Kidney capillary endothelial cell (primary cell): ENCODE measurements at regions not wholly inside any gene's neighbourhood (a gene's known extent, or its start where the extent isn't known, plus 50 kb on each side); places are given as distances from the start of the nearest gene placed in this dataset.
"Not testable (repeated sequence)": the region's sequence is repeated elsewhere in the genome, so short reads cannot be mapped to it uniquely, and the experiment has no call there.

ENCODE experiments used
- DNase-seq: peaks from one replicate; pipeline ENCODE4 v3.0.0-alpha.2; 2018; ENCODE audit warnings: low spot score

GRCh38 chr1:4064150-4064889 is 164.2 kb upstream of the C1orf174 start:
- DNase-seq: no peak

GRCh38 chr1:4066860-4067599 is 167.0 kb upstream of the C1orf174 start:
- no peak for DNase-seq

GRCh38 chr1:4068076-4068475 is 168.0 kb upstream of the C1orf174 start:
- no peak for DNase-seq

- no peak for DNase-seq
Measured at GRCh38 chr1:4071653-4072052, 171.6 kb upstream of the C1orf174 start.

- DNase-seq: no peak
Measured at GRCh38 chr1:4072481-4073153, 172.5 kb upstream of the C1orf174 start.

- no peak for DNase-seq
Measured at GRCh38 chr1:4075436-4076225, 175.6 kb upstream of the C1orf174 start.

- no peak for DNase-seq
Measured at GRCh38 chr1:4076346-4076745, 176.3 kb upstream of the C1orf174 start.

- DNase-seq: not testable (repeated sequence)
Measured at GRCh38 chr1:4078091-4078962, 178.3 kb upstream of the C1orf174 start.

- no peak for DNase-seq
Measured at GRCh38 chr1:4079815-4080214, 179.7 kb upstream of the C1orf174 start.

GRCh38 chr1:4081806-4082711 is 182.0 kb upstream of the C1orf174 start:
- no peak for DNase-seq

GRCh38 chr1:4083231-4084047 is 183.4 kb upstream of the C1orf174 start:
- no peak for DNase-seq

- DNase-seq: no peak
Measured at GRCh38 chr1:4084048-4084431, 184.0 kb upstream of the C1orf174 start.

GRCh38 chr1:4084446-4084845 is 184.4 kb upstream of the C1orf174 start:
- DNase-seq: no peak

- no peak for DNase-seq
Measured at GRCh38 chr1:4084896-4085295, 184.8 kb upstream of the C1orf174 start.

GRCh38 chr1:4085546-4085945 is 185.5 kb upstream of the C1orf174 start:
- no peak for DNase-seq

- no peak for DNase-seq
Measured at GRCh38 chr1:4086085-4086850, 186.2 kb upstream of the C1orf174 start.

- no peak for DNase-seq
Measured at GRCh38 chr1:4086921-4087320, 186.8 kb upstream of the C1orf174 start.
